ENCODE measurements at regions not wholly inside any gene's neighbourhood (a gene's known extent, or its start where the extent isn't known, plus 50 kb on each side); places are given as distances from the start of the nearest gene placed in this dataset.

DNA sequence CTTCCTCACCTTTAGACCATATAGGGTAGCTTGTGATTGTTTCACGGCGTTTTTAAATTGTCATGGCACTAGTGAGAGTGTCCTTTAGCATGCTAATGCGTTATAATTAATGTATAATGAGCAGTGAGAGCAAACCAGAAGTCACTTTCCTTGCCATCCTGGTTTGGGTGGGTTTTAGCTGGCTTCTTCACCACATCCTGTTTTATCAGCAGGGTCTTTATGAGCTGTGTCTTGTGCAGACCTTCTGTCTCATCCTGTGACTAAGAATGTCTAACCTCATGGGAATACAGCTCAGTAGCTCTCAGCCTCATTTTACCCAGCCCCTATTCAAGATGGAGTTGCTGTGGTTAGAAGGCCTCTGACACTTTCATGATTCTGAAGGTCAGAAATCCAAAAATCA is 370.9 kb upstream of the RBFOX1 start:
- Histone ChIP-seq H3K36me3 (ENCODE audit: control insufficient read depth in 2 of 2, extremely low read depth in 1 of 2, insufficient read depth in 2 of 2, low read length in 2 of 2) (no peaks in the 10 kb centered on the region), H4K20me1 (replicated peaks; ENCODE audit: control insufficient read depth, extremely low read depth, insufficient read depth, low read length) (no peaks in the 10 kb centered on the region), H3K27me3 (ENCODE audit: control insufficient read depth in 2 of 2, insufficient read depth in 2 of 2, low read length in 2 of 2) (no peaks in the 10 kb centered on the region), H3K27ac (ENCODE audit: insufficient read depth, low read depth, low read length) (no peak overlapping the region), H3K4me2 (ENCODE audit: insufficient read depth, low read length) (no peak overlapping the region), H3K4me3 (replicated peaks in 1 of 3; ENCODE audit: insufficient read depth in 1 of 3, low read depth in 1 of 3, low read length in 3 of 3) (no peak overlapping the region), H3K9me3 (replicated peaks; ENCODE audit: control insufficient read depth, insufficient read depth, low read length) (no peaks in the 10 kb centered on the region), H2AFZ (ENCODE audit: low read depth, low read length) (no peak overlapping the region), H3K4me1 (ENCODE audit: control insufficient read depth, extremely low read depth, insufficient read depth, low read length) (no peaks in the 10 kb centered on the region), H3K9me1 (replicated peaks; ENCODE audit: control insufficient read depth, extremely low read depth, insufficient read depth, low read length) (no peaks in the 10 kb centered on the region), H3K9ac (replicated peaks; ENCODE audit: extremely low read depth, insufficient read depth, low read length) (no peak overlapping the region), H3K79me2 (ENCODE audit: control insufficient read depth, insufficient read depth, low read length) (no peaks in the 10 kb centered on the region)
- no peak for FAIRE-seq
- DNase-seq (ENCODE audit: low read depth, low spot score), result no peak
- CTCF ChIA-PET, result no interaction called here
- POLR2A ChIA-PET, result no interaction called here
- TF ChIP-seq, protein P1, sequence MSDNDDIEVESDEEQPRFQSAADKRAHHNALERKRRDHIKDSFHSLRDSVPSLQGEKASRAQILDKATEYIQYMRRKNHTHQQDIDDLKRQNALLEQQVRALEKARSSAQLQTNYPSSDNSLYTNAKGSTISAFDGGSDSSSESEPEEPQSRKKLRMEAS (IDR thresholded peaks at IDR 0.05; ENCODE audit: insufficient read depth, insufficient read length), result no peak
- TF ChIP-seq POLR2AphosphoS5 (IDR thresholded peaks at IDR 0.05; ENCODE audit: insufficient read depth, low read depth, low read length) (no peak), JUN (IDR thresholded peaks at IDR 0.05; ENCODE audit: borderline replicate concordance, insufficient read depth, insufficient read length, low read depth) (no peak), FOS (IDR thresholded peaks at IDR 0.05; ENCODE audit: borderline replicate concordance, insufficient read depth, low read length) (no peak), POLR2A (IDR thresholded peaks at IDR 0.05; ENCODE audit: low read depth, low read length) (no peak), GATA2 (IDR thresholded peaks at IDR 0.05; ENCODE audit: insufficient read depth, insufficient read length, low read depth, low read length) (no peak), MYC (IDR thresholded peaks at IDR 0.05; ENCODE audit: low read depth, low read length) (no peak), EZH2 (IDR thresholded peaks at IDR 0.05; ENCODE audit: borderline replicate concordance, low read depth, low read length, severe bottlenecking) (no peak)
- TF ChIP-seq, protein P2, sequence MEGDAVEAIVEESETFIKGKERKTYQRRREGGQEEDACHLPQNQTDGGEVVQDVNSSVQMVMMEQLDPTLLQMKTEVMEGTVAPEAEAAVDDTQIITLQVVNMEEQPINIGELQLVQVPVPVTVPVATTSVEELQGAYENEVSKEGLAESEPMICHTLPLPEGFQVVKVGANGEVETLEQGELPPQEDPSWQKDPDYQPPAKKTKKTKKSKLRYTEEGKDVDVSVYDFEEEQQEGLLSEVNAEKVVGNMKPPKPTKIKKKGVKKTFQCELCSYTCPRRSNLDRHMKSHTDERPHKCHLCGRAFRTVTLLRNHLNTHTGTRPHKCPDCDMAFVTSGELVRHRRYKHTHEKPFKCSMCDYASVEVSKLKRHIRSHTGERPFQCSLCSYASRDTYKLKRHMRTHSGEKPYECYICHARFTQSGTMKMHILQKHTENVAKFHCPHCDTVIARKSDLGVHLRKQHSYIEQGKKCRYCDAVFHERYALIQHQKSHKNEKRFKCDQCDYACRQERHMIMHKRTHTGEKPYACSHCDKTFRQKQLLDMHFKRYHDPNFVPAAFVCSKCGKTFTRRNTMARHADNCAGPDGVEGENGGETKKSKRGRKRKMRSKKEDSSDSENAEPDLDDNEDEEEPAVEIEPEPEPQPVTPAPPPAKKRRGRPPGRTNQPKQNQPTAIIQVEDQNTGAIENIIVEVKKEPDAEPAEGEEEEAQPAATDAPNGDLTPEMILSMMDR (IDR thresholded peaks at IDR 0.05; ENCODE audit: extremely low read depth in 1 of 2, insufficient read depth in 1 of 2, low read depth in 1 of 2, low read length in 2 of 2), result no peak
- dilution Hi-C loops (cut with MboI; ENCODE audit: extremely low pct_ligation_motif_present, low sequenced_read_pairs) (no loop called here), intact Hi-C loops (cut with micrococcal nuclease) (no loop called here)
- BruUV-seq (replicated peaks), result no TSS peak
